ENCODE measurements at regions not wholly inside any gene's neighbourhood (a gene's known extent, or its start where the extent isn't known, plus 50 kb on each side); places are given as distances from the start of the nearest gene placed in this dataset.

- ATAC-seq (ENCODE audit: insufficient number of reproducible peaks, low FRiP score, low read depth) (no peak), DNase-seq (ENCODE audit: low spot score) (no peak)
- H3K9me3 ChIP-seq = no peaks in the 10 kb centered on the region
- no peaks in the 10 kb centered on the region for H3K4me1 ChIP-seq (ENCODE audit: control insufficient read depth in 1 of 2, low read depth in 2 of 2)
- no peaks in the 10 kb centered on the region for H3K27me3 ChIP-seq (replicated peaks; ENCODE audit: insufficient read depth)
- TF ChIP-seq CTCF (IDR thresholded peaks at IDR 0.05) = no peak
- H3K36me3 ChIP-seq = no peaks in the 10 kb centered on the region
- no peak overlapping the region for H3K4me3 ChIP-seq
- H3K27ac ChIP-seq = no peak overlapping the region
These were observed 829.4 kb downstream of the EPHA7 start for GRCh38 chr6:92589996-92590395.

- TF ChIP-seq CTCF (IDR thresholded peaks at IDR 0.05) = no peak
- Histone ChIP-seq H3K4me1 (ENCODE audit: control insufficient read depth in 1 of 2, low read depth in 2 of 2) (no peaks in the 10 kb centered on the region), H3K27me3 (replicated peaks; ENCODE audit: insufficient read depth) (no peaks in the 10 kb centered on the region), H3K36me3 (no peaks in the 10 kb centered on the region), H3K4me3 (no peak overlapping the region), H3K27ac (no peak overlapping the region), H3K9me3 (no peaks in the 10 kb centered on the region)
- ATAC-seq (ENCODE audit: insufficient number of reproducible peaks, low FRiP score, low read depth) (no peak), DNase-seq (ENCODE audit: low spot score) (no peak)
These were observed 831.2 kb downstream of the EPHA7 start for GRCh38 chr6:92588148-92588547.

GRCh38 chr6:92587525-92587924 is 831.8 kb downstream of the EPHA7 start:
- no peak for ATAC-seq (ENCODE audit: insufficient number of reproducible peaks, low FRiP score, low read depth)
- no peaks in the 10 kb centered on the region for H3K4me1 ChIP-seq (ENCODE audit: control insufficient read depth in 1 of 2, low read depth in 2 of 2)
- H3K9me3 ChIP-seq = no peaks in the 10 kb centered on the region
- no peaks in the 10 kb centered on the region for H3K36me3 ChIP-seq
- no peaks in the 10 kb centered on the region for H3K27me3 ChIP-seq (replicated peaks; ENCODE audit: insufficient read depth)
- TF ChIP-seq CTCF (IDR thresholded peaks at IDR 0.05) = no peak
- H3K4me3 ChIP-seq = no peak overlapping the region
- DNase-seq (ENCODE audit: low spot score) = no peak
- no peak overlapping the region for H3K27ac ChIP-seq

GRCh38 chr6:92586236-92586977 is 833.0 kb downstream of the EPHA7 start:
- no peak for DNase-seq (ENCODE audit: low spot score)
- Histone ChIP-seq H3K4me3 (no peak overlapping the region), H3K27me3 (replicated peaks; ENCODE audit: insufficient read depth) (no peaks in the 10 kb centered on the region), H3K36me3 (no peaks in the 10 kb centered on the region), H3K27ac (no peak overlapping the region), H3K4me1 (ENCODE audit: control insufficient read depth in 1 of 2, low read depth in 2 of 2) (no peaks in the 10 kb centered on the region), H3K9me3 (no peaks in the 10 kb centered on the region)
- no peak for ATAC-seq (ENCODE audit: insufficient number of reproducible peaks, low FRiP score, low read depth)
- TF ChIP-seq CTCF (IDR thresholded peaks at IDR 0.05) = no peak

- no peak for TF ChIP-seq CTCF (IDR thresholded peaks at IDR 0.05)
- Histone ChIP-seq H3K4me1 (ENCODE audit: control insufficient read depth in 1 of 2, low read depth in 2 of 2) (no peaks in the 10 kb centered on the region), H3K4me3 (no peak overlapping the region), H3K36me3 (no peaks in the 10 kb centered on the region), H3K27ac (no peak overlapping the region), H3K27me3 (replicated peaks; ENCODE audit: insufficient read depth) (no peaks in the 10 kb centered on the region), H3K9me3 (peaks cover 3% of the 10 kb centered on the region)
- DNase-seq (ENCODE audit: low spot score) = no peak
- no peak for ATAC-seq (ENCODE audit: insufficient number of reproducible peaks, low FRiP score, low read depth)
These were observed 837.1 kb downstream of the EPHA7 start for GRCh38 chr6:92582211-92582610.

Data from thoracic aorta (tissue), 2 donors.